A673 (cell line): ENCODE measurements at regions not wholly inside any gene's neighbourhood (a gene's known extent, or its start where the extent isn't known, plus 50 kb on each side); places are given as distances from the start of the nearest gene placed in this dataset.

Experiments
- BruUV-seq: library from RNA; stranded (reverse); fragments of 400-500 nt; replicated peaks from 2 replicates; lab custom pipeline; 2021; lab: Mats Ljungman, UMichigan
- CTCF ChIA-PET: fragments of 300-600 bp; sonication (Branson Sonifier 250); formaldehyde crosslinking; loops from one replicate; lab custom pipeline; 2022; ENCODE audit warnings: antibody characterized with exemption; lab: Charles Lee
- POLR2A ChIA-PET: fragments of 300-600 bp; sonication (Branson Sonifier 250); formaldehyde crosslinking; loops from one replicate; lab custom pipeline; 2022; ENCODE audit warnings: antibody characterized with exemption; ENCODE audit not compliant: low non-redundant PET; lab: Charles Lee
- DNase-seq: peaks from one replicate; pipeline ENCODE4 v3.0.0-alpha.2; 2015; ENCODE audit warnings: low spot score
- H3K27ac ChIP-seq: fragments of 200-600 bp; sonication (generic); 2 replicates; pipeline ENCODE4 v1.5.1; 2016; ENCODE audit warnings: mixed run types, low read depth, mild to moderate bottlenecking, mixed read lengths, antibody characterized with exemption, low read length; ENCODE audit not compliant: poor library complexity, severe bottlenecking
- H3K27me3 ChIP-seq: fragments of 200-600 bp; sonication (generic); replicated peaks from 2 replicates; pipeline ENCODE4 v1.6.1; 2017; ENCODE audit warnings: mixed run types, low read depth, mild to moderate bottlenecking, mixed read lengths, antibody characterized with exemption, low read length; ENCODE audit not compliant: insufficient read depth, poor library complexity
- H3K36me3 ChIP-seq: fragments of 200-600 bp; sonication (generic); 2 replicates; pipeline ENCODE4 v1.6.1; 2016; ENCODE audit warnings: mixed run types, mild to moderate bottlenecking, mixed read lengths, antibody characterized with exemption, low read length; ENCODE audit not compliant: insufficient read depth, poor library complexity, severe bottlenecking
- H3K4me1 ChIP-seq: fragments of 200-600 bp; sonication (generic); 2 replicates; pipeline ENCODE4 v1.6.1; 2017; ENCODE audit warnings: mixed run types, mild to moderate bottlenecking, mixed read lengths, antibody characterized with exemption, low read length; ENCODE audit not compliant: insufficient read depth, poor library complexity, severe bottlenecking
- H3K4me3 ChIP-seq: fragments of 200-600 bp; sonication (generic); 2 replicates; pipeline ENCODE4 v1.5.1; 2016; ENCODE audit warnings: low read depth, mixed run types, mild to moderate bottlenecking, mixed read lengths, low read length; ENCODE audit not compliant: poor library complexity, severe bottlenecking
- H3K9me3 ChIP-seq: fragments of 200-600 bp; sonication (generic); 2 replicates; pipeline ENCODE4 v1.6.1; 2016; ENCODE audit warnings: mixed run types, low read depth, mild to moderate bottlenecking, mixed read lengths, antibody characterized with exemption, low read length; ENCODE audit not compliant: poor library complexity, severe bottlenecking
- EZH2 ChIP-seq: fragments of 200-600 bp; sonication (generic); IDR thresholded peaks from 2 replicates; pipeline ENCODE4 v1.6.1; 2017; ENCODE audit warnings: borderline replicate concordance, low read depth, mild to moderate bottlenecking, mixed read lengths, antibody characterized with exemption, low read length; ENCODE audit not compliant: poor library complexity, severe bottlenecking
- intact Hi-C: fragments of 100-400 bp; cut with micrococcal nuclease; formaldehyde crosslinking; loops from one replicate; pipeline ENCODE4 v1.10.0; 2022; ENCODE audit not compliant: unreplicated experiment
- TF ChIP-seq, protein P1 (sequence below): fragments of 300-800, 200-600 bp; sonication (generic); conservative IDR thresholded peaks from 2 replicates; pipeline ENCODE4 v1.5.1; 2017; ENCODE audit warnings: low read depth, mild to moderate bottlenecking, antibody characterized with exemption, low read length, moderate library complexity, mixed read lengths

DNA sequence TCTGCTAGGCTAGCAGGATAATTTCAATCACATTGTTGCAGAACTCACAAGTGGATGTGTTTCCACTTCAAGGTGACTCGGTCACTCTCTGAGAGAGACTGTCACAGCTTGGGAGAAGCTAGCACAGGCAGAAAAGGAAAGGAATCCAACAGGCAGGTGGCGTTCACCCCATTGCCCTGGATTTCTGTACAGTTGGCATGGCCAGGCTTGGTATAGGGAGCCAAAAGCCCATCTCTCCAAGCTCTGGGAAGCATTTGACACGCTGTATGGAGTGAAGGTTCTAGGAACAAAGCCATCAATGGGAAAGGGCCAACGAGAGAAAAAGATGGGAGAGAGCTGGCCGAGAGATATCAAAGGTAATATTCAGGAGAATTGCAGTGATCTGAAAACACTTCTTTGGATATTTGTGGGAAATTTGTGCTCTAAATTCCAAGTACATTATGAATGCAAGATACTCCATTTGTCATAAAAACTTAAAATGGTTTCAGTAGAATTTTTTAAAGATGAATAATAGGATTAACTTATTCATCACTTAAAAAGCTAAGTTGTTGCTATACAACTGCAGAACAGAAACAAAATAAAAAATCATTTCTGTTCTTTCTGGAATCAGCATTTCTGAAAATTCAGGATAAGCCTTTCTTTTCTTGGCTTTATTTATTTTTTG is 223.5 kb upstream of the NTM start:
- no peak overlapping the region for H3K4me3 ChIP-seq
- no peak for DNase-seq
- CTCF ChIA-PET = no interaction called here
- no peaks in the 10 kb centered on the region for H3K36me3 ChIP-seq
- TF ChIP-seq, protein P1, sequence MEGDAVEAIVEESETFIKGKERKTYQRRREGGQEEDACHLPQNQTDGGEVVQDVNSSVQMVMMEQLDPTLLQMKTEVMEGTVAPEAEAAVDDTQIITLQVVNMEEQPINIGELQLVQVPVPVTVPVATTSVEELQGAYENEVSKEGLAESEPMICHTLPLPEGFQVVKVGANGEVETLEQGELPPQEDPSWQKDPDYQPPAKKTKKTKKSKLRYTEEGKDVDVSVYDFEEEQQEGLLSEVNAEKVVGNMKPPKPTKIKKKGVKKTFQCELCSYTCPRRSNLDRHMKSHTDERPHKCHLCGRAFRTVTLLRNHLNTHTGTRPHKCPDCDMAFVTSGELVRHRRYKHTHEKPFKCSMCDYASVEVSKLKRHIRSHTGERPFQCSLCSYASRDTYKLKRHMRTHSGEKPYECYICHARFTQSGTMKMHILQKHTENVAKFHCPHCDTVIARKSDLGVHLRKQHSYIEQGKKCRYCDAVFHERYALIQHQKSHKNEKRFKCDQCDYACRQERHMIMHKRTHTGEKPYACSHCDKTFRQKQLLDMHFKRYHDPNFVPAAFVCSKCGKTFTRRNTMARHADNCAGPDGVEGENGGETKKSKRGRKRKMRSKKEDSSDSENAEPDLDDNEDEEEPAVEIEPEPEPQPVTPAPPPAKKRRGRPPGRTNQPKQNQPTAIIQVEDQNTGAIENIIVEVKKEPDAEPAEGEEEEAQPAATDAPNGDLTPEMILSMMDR = no peak
- no peak for TF ChIP-seq EZH2
- POLR2A ChIA-PET = no interaction called here
- peaks cover 5% of the 10 kb centered on the region for H3K9me3 ChIP-seq
- no peaks in the 10 kb centered on the region for H3K4me1 ChIP-seq
- intact Hi-C loops = no loop called here
- peaks cover 8% of the 10 kb centered on the region for H3K27me3 ChIP-seq
- H3K27ac ChIP-seq = no peak overlapping the region
- BruUV-seq = no TSS peak

DNA sequence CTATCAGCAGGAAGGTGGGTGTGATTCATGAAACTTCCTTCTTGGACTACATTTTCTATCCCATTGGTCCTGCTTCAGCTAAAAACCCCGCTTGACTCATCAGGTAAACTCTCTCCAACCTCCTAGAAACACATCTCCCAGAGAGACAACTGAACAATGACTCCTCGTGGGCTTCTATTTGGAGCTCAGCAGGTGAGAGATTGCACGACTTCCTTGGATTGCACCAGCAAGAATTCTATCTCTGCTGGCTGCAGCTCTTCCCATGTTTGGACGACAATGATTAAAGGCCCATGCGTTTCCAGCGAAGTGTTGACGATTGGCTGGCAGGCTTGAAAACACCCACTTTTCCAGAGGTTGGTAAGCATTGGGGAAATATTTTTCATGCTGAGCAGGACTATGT is 216.1 kb upstream of the NTM start:
- no peak overlapping the region for H3K4me3 ChIP-seq
- H3K9me3 ChIP-seq = no peaks in the 10 kb centered on the region
- no peaks in the 10 kb centered on the region for H3K36me3 ChIP-seq
- H3K4me1 ChIP-seq = no peaks in the 10 kb centered on the region
- no peak for DNase-seq
- POLR2A ChIA-PET = no interaction called here
- H3K27me3 ChIP-seq = peaks cover 11% of the 10 kb centered on the region
- TF ChIP-seq, protein P1 = no peak
- no peak for TF ChIP-seq EZH2
- H3K27ac ChIP-seq = no peak overlapping the region
- CTCF ChIA-PET = no interaction called here
- BruUV-seq = no TSS peak
- intact Hi-C loops = no loop called here

DNA sequence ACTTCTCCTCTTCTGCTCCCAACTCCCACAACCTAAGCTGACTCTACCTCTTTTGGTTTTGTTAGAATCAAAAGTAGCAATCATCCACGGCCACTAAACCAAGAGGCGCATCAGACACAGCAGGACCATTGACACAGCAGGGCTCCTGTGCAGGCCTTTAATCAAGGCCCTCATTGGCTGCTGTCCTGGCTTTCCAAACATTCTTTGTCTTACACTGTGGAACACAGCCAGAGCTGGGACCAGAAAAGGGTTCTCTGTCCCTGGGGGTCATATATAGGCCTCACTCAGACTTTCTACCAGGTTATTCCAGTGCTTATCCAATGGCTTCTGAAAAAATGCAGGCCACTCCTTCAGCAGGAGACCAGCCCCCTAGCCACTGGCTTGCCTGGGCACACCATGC is 212.7 kb upstream of the NTM start:
- no peaks in the 10 kb centered on the region for H3K4me1 ChIP-seq
- H3K27me3 ChIP-seq = peaks cover 33% of the 10 kb centered on the region
- ChIA-PET POLR2A (no interaction called here), CTCF (no interaction called here)
- H3K4me3 ChIP-seq = no peak overlapping the region
- DNase-seq = no peak
- H3K9me3 ChIP-seq = no peaks in the 10 kb centered on the region
- intact Hi-C loops = no loop called here
- TF ChIP-seq, protein P1 = no peak
- no peak for TF ChIP-seq EZH2
- BruUV-seq = no TSS peak
- no peak overlapping the region for H3K27ac ChIP-seq
- H3K36me3 ChIP-seq = no peaks in the 10 kb centered on the region
